GM18867 (cell line): ENCODE measurements at regions not wholly inside any gene's neighbourhood (a gene's known extent, or its start where the extent isn't known, plus 50 kb on each side); places are given as distances from the start of the nearest gene placed in this dataset.
"Not testable (repeated sequence)": the region's sequence is repeated elsewhere in the genome, so short reads cannot be mapped to it uniquely, and the experiment has no call there.

Experiments used
- ATAC-seq: cut with Tn5 transposase; IDR thresholded peaks from one replicate; pipeline ENCODE4 v1.9.1; 2021; ENCODE audit warnings: mild to moderate bottlenecking, moderate library complexity; ENCODE audit not compliant: unreplicated experiment

DNA sequence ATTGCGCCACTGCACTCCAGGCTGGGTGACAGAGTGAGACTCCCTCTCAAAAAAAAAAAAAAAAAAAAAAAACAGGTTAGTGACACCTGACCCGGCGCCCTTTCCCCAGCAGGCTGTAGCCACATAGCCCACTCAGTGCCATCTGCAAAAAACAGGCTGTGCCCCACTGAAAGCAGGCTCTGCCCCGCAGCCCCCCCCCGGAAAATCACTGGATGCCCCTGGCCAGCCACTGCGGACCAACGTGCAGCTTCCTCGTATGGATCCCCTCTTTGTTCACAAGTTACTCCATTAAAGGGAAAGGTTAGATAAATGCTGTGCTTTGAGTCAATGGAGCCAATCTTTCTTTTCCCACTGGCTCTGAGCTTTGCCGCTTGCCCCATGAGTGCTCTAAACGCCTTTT is 660.3 kb downstream of the TBC1D22A start:
- no peak for ATAC-seq

DNA sequence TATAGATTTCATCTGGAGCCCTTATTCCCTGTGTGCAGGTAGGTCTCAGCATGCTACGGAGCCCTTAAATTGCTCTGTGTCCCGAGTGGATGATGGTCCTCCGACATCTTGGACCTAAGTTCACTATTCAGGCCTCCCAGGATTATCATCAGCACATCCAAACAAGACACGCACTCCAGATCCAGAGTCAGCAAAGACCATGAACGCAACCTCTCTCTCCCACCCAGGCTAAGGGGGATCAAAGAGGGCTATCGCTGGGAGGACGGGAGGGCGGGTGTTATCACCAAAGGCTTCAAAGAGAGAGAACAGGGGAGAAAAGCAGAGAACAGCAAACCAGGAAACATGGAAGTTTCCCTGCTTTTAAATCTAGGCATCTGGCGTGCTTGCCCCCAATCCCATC is 659.4 kb downstream of the TBC1D22A start:
- ATAC-seq, result no peak

DNA sequence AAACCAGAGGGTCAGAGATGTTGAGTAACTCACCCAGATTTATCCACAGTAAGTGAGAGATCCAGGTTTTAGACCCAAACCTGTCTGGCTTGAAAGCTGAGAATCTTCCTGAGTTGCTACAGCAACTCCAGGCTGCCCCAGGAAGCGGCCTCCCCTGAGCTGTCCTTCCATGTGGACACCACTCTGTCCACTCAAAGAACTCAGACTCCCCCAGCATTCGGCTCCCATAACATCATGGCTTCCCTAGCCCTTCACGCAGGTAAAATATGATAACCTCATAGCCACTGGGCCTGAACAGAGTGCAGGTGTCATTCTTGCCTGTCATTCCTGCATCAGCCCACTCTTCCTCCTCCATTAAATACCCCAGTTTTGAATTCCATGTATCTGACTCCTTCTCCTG is 657.8 kb downstream of the TBC1D22A start:
- no peak for ATAC-seq

DNA sequence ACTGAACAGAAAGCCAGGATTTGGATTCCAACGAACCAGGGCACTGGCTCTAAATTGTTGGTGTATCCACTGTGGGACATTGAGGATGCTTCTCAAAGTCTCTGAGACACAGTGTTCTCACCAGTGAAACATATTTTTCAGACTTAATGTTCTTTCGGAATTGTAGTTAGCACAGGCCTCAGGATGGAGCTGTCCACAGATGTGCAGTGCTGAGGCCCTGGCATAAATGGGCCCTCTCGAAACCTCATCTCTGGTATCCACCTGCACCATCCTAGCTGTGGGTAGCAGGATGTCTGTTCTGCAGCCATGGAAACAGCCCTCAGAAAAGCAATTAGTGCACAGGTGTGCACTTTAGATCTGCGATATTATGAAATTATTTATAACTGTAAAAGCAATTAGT is 656.8 kb downstream of the TBC1D22A start:
- ATAC-seq, result no peak

DNA sequence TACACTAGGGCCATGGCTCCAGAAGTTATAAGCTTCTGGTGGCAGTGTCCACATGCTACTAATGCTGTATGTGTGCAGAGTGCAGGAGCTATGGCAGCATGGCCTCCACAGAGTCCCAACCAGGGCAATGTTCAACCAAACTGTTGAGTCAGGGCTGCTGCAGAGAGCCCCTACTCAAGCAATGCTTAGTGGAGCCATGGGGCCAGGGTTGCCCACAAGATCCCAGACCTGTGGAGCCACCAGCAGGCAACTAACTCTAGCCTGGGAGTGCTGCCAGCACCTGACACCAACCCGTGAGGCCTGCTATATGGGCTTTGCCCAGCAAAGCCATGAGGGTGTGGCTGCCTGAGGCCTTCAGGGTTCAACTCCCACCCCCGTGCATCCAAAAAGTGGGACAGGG is 655.2 kb downstream of the TBC1D22A start:
- no peak for ATAC-seq

DNA sequence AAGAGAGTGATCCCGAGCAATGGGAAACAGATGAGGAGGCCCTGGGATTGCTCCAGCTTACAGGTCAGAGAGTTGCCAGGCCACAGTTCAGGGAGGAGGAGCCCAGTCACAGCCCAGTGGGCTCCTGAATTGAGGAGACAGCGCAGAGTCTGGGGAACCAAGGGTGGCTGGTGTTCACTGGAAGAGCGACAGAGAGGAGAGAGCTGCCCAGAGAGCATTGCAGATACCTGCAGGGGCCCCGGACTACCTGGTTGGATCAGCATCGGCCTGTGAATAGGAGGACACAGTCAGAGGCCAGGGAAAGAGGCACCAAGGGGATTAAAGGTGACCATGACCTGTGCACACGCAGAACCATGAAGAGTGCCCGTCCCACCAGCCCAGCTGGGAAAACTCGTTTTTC is 648.6 kb downstream of the TBC1D22A start:
- ATAC-seq, result no peak

DNA sequence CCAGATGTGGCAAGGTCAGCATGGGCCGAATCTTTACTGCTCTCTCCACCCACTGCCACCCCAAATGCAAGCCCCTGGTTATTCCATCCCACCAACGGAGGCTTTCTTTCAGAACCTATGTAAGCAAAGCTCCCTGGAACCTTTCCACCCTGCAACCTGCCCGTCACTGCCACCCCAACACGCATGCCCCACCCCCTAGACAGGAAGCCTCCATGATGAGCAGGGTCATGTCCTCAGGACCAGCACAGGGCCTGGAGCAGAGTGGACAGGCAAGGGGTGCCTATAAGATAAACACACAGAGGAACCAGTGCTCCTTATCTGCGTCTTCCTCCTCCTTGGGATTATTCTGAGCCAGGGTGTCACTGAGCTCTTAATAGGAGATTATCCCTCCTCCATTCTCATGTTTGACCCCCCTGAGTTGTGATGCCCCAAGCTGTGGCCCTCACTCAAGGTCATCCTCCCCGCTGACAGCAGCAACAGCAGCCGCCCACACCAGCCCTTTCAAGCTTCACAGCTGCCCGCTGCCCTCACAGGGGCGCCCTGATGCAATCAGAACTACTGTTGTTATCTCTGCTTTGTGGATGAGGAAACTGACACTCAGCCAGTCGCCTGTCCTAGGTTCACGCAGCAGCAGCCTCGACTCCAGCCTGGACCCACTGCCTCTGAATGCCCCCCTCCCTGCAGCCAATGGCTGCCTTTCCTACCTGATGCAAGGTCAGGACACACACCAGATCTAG is 647.3 kb downstream of the TBC1D22A start:
- ATAC-seq, result no peak

DNA sequence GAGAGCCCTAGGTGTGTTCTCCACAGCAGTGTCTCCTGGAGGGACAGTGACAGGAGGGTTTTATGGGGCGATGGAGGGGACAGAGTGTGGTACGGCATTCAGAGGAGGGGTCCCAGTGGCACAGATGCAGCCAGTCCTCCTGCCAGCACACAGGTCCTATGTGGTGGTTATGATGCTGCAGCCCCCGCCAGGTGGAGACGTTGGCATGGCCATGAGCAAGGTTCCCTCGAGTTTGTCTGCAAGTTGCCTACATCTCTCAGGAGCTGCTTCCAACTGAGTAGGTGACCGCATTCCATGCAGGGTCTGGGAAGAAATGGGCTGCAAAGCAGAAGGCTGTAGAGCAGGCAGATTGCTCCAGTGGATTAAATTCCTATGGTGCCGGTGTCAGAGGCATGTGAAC is 646.0 kb downstream of the TBC1D22A start:
- ATAC-seq, result no peak

DNA sequence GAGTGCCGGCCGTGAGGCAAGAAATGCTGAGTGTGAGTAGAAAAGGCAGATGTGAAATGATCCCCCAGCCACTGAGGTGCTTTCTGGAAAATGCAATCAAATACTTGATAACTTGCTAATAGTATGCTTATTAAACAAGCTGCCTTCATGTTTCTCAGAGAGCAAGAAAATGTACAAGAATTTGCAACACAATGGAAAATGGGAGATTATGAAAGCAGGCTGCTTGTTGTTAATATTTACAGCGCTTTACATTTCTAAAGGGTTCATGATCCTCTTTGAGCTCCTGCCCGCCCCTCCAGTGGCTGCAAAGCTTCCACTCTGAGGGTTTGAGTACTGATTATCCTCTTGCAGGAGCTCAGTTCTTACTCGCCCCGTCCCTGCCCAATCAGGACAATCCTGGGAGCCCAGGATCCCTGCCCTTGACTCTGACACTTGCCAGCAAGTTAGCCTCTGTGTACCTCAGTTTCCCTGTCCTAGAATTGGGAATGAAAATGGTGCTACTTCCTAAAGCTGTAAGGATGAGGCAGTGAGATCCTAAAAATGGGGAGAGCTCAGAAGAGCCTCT is 645.1 kb downstream of the TBC1D22A start:
- no peak for ATAC-seq

DNA sequence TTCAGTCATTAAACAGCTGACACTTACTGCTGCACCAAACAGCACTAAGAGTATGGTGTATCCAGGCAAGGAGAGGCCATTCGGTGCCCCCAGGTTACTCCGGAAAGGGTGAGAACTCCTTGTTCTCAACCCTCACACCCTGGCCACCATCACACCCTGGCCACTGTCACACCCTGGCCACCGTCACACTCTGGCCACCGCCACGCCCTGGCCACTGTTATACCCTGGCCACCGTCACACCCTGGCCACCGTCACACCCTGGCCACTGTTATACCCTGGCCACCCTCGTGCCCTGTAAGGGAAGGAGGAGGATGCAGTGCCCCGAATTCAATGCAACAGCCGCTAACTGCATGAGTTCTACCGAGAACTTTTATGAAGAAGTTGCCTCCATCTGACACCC is 644.4 kb downstream of the TBC1D22A start:
- ATAC-seq, result no peak

DNA sequence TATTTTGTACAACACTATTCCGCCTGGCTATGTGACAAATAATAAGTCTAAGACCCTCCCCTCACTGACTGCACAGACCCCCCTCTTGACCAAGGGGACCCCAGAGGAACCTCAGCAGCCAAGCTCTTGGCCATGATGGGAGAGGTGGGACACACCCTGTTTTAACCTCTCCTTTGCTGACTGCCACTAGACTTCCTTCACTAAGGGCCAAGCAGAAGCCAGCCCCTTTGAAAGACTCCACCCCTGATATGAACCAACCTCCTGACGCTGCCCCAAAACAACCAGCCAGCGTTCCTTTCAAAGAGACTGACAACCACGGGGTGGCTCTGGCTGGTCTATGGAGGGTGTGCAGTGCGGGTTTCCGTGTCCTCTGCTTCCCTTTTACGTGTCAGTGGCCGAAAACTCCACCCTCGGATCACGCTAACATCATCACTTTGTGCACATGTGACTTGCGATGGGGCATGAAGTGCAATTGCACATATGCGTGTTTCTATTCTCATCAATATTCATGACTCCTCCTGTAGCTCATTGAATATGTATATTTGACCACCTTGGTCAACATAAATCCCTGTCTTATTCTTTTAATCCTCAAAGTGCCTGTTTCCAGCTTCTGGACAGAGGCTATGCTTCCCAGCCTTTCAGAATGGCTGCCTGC is 643.9 kb downstream of the TBC1D22A start:
- no peak for ATAC-seq

DNA sequence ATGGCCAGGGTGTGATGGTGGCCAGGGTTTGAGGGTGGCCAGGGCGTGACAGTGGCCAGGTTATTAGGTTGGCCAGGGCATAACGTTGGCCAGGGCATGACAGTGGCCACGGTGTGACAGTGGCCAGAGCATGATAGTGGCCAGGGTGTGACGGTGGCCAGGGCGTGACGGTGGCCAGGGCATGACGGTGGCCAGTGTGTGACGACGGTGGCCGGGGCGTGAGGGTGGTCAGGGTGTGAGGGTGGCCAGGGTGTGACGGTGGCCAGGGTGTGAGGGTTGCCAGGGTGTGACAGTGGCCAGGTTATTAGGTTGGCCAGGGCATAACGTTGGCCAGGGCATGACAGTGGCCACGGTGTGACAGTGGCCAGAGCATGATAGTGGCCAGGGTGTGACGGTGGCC is 642.8 kb downstream of the TBC1D22A start:
- ATAC-seq, result not testable (repeated sequence)

DNA sequence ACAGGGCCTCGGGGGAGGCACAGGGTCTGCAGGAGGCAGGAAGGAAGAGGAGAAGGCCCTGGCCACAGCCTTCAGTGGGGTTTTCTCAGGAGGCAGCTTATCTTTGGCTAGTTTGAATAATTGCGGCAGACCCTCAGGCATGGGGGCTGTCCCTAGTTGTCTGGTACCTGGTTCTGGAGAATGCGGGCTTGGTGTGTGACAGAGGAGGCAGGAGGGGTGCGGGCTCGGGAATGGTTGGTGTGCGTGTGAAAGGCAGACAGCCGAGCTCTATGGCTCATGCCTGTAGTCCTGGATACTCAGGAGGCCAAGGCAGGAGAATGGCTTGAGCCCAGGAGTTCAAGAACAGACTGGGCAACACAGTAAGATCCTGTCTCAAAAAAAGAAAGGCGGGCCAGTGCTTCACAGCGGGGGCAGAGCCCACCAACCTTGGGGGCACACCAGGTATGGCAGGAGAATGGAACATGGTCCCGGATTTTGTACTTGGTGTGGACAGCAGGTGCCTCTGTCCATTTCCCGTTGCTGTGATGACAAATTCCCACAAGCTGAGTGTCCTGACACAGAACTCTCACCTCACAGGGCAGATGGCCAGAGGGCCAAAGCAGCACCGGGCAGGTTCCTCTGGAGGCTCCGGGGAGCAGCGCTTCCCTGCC is 640.6 kb downstream of the TBC1D22A start:
- ATAC-seq, result no peak

DNA sequence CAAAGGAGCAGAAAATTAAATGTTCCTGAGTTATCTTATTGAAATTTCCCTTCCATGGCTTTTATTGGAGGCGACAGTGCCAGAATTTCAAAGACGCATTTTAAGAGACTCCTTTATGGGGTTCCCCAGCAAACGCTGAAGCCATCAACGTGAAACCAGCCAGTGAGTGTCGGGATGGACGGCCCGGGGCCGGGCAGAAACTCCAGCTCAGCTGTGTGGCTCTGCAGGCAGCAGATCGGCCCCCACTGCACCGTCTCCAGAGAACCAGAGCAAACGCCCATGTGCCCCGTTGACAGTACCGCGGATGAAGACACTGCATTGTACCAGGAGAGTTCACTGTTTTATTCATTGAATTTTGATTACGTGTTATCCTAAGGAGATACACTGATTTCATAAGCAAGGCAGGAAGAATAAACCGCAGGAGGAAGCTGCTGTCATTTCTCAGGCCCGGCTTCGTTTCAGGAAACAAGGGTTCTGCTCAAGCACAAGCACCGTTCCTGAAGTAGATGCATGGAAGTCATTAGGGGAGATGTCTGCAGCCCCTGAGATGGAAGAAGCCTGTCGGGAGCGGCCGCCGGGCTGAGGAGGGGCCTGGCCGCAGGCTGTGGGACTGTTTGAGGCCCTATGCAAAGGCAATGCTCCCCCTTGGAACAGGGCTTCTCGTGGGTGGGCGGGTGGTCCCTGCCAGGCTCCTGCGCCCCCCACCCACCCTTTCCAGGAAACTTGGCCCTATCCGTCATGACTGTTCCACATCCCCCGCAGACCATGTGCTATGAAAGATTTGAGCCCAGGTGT is 639.7 kb downstream of the TBC1D22A start:
- ATAC-seq, result no peak

DNA sequence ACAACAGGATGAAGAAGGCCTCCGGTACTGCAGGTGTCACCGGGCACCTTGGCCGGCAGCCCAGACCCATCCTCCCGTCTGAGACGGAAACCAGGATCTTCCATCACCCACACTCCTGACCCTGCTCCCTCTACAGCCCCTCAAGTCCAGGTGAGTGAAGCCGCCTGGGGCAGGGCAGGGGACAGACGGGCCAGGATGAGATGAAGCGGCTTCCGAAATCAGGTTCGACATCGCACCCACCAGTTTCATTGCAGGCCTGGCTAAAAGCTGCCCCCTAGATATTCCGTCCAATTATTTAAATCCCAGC is 639.1 kb downstream of the TBC1D22A start:
- no peak for ATAC-seq

DNA sequence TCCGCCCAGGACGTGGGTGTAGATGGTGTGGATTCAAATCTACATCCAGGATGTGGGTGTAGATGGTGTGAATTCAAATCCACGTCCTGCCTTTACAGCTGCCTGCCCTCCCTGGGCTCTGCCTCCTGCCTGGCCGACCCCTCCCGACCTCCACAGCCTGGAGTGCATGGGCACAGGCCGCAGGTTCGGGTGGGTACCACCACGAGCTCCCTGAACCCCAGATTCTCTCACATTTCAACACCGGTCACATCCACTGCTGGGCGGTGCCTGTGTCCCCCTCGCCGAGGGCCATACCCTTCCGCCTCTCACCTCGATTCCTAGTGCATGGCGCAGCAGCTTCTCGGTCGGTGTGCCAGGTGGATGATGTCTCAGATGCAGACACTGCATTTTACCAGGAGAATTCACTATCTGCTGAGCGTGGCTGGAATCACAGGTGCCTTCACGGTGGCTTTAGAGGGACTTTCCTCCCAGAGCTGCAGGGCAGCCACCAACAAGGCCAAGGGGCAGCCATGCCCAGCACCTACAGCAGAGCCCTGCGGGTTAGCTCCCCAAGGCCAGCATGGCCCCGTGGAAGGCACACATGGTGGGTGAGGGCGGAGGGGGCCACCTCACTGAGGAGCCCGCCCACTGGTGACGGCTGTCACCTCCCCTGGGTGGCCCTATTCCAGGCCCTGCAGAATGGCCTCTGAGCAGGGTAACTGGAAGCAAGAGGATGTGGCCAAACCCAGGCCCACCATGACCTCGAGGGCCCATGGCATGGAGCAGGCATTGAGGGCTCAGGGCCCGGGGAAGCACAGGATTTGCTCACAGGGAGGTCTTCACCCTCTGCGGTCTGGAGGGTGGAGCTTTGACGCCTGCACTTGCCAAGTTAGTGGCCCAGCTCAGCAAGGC is 638.5 kb downstream of the TBC1D22A start:
- ATAC-seq, result no peak

DNA sequence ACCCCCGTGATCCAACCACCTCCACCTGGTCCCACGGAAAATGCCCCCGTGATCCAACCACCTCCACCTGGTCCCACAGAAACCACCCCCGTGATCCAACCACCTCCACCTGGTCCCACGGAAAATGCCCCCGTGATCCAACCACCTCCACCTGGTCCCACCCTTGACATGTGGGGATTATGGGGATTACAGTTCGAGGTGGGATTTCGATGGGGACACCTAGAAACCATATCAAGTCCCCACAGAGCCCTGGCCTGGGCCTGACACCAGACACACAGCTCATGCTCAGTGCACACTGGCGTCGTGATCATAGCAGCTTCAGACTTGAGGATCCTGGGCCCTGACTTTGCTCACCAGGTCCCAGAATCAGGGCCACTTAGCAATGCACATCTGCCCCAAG is 637.7 kb downstream of the TBC1D22A start:
- not testable (repeated sequence) for ATAC-seq

DNA sequence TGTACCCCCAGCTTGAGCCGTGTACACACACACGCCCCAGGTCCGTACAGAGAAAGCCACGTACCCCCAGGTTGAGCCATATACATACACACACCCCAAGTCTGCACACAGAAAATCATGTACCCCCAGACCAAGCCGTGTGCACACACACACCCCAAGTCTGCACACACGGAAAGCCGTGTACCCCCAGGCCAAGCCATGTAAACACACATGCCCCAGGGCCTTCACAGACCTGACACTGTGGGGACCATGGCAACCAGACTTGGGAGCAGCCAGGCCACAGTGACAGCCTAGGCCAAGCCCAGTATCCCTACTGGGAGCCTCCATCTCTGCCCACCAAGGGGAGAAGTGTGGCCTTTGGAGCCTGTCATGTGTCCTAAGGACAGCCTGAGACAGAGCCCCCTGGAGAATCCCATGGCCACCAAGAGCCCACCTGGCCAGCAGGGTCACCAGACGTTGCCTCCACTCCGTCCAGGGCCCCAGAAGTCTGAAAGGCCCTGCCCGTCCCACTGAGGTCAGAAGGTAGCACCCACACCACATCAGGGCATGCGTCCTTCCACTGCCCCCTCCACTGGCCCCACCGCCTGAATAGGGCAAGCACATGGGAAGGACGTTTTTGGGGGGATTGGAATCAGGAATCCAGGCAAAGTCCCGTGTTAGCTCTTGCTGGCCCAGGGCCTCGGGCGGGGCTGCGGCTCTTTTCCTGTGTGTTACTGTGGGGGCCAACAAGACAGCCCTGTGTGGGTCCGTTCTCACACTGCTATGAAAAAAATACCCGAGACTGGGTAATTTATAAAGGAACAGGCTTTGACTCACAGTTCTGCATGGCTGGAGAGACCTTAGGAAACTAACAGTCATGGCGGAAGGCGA is 636.7 kb downstream of the TBC1D22A start:
- no peak for ATAC-seq

DNA sequence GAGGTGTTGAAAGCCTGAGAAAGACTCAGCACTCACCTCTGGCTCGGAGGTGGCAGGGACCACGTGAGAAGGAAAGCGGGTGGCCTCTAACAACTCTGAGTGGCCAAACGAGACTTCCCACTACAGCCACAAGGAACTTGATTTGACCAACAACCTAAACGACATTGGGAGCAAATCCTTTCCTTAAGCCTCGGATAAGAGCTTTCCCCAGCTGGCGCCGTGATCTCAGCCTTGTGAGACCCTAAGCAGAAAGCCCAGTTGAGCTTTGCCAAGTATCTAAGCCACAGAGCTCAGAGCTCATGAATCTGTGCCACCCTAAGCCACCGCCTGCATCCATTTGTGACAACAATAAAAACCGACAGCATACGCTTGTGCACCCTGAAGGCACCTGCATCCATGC is 636.0 kb downstream of the TBC1D22A start:
- no peak for ATAC-seq
